ENCODE measurements at regions not wholly inside any gene's neighbourhood (a gene's known extent, or its start where the extent isn't known, plus 50 kb on each side); places are given as distances from the start of the nearest gene placed in this dataset.

GRCh38 chr5:110817459-110817858 lies 78.7 kb downstream of the SLC25A46 start:
- no peaks in the 10 kb centered on the region for H4K20me1 ChIP-seq (replicated peaks in 1 of 2; ENCODE audit: control insufficient read depth in 1 of 2, insufficient read depth in 2 of 2, low read length in 2 of 2)
- H2BK12ac ChIP-seq (ENCODE audit: low read depth, low read length) = no peak overlapping the region
- POLR2A ChIA-PET (ENCODE audit: partially characterized antibody) = no interaction called here
- H3K56ac ChIP-seq (replicated peaks; ENCODE audit: insufficient read length, low read depth, low read length) = no peak overlapping the region
- H3K79me2 ChIP-seq (ENCODE audit: control insufficient read depth in 1 of 2, insufficient read depth in 2 of 2, low read length in 2 of 2) = no peaks in the 10 kb centered on the region
- no peak overlapping the region for H4K8ac ChIP-seq (ENCODE audit: extremely low read depth, insufficient read depth, low read length)
- H3K27ac ChIP-seq (ENCODE audit: low read depth, low read length) = no peak overlapping the region
- DNase-seq (ENCODE audit: low read depth in 1 of 2, low spot score in 2 of 2) = no peak
- FAIRE-seq = no peak
- no peaks in the 10 kb centered on the region for H3K27me3 ChIP-seq (replicated peaks in 1 of 4; ENCODE audit: control insufficient read depth in 3 of 4, extremely low read depth in 1 of 4, insufficient read depth in 3 of 4, low read length in 3 of 4)
- no peak overlapping the region for H3K4ac ChIP-seq (replicated peaks; ENCODE audit: insufficient read length, low read depth, low read length)
- no peak overlapping the region for H2AFZ ChIP-seq (ENCODE audit: low read length)
- no peak overlapping the region for H3K18ac ChIP-seq (ENCODE audit: extremely low read depth, low read length)
- H3K79me1 ChIP-seq (ENCODE audit: low read depth, low read length) = no peaks in the 10 kb centered on the region
- H4K5ac ChIP-seq (ENCODE audit: insufficient read length, low read depth, low read length) = no peak overlapping the region
- H4K91ac ChIP-seq (replicated peaks; ENCODE audit: insufficient read length, low read length) = no peak overlapping the region
- H3K4me2 ChIP-seq (ENCODE audit: insufficient read depth in 1 of 2, low read depth in 2 of 2, low read length in 2 of 2) = no peak overlapping the region
- no peak overlapping the region for H3K4me3 ChIP-seq (ENCODE audit: extremely low read depth in 1 of 4, insufficient read depth in 2 of 4, low read depth in 3 of 4, low read length in 4 of 4)
- no peaks in the 10 kb centered on the region for H3K4me1 ChIP-seq (replicated peaks in 1 of 4; ENCODE audit: control insufficient read depth in 3 of 4, insufficient read depth in 4 of 4, low read length in 3 of 4)
- WGBS, 2 experiments (ENCODE audit: extremely low coverage in 1 of 2, insufficient coverage in 1 of 2, insufficient read length in 1 of 2, insufficient replicate concordance in 2 of 2, low coverage in 1 of 2, low lambda C conversion rate in 2 of 2, missing lambda C conversion rate in 1 of 2) = 94% methylated on average over 7 of the region's 7 CpGs; no CpG with 5 or more reads in 1 of the 2 experiments
- CTCF ChIA-PET (ENCODE audit: partially characterized antibody) = interaction anchor here (0.8 kb wide), 1 partner anchor 15 kb away, joined by 3 read pairs; no protein-coding TSS in a partner anchor
- H3K23ac ChIP-seq (ENCODE audit: insufficient read length) = no peak overlapping the region
- H3K14ac ChIP-seq (ENCODE audit: insufficient read length) = no peak overlapping the region
- H2BK5ac ChIP-seq (ENCODE audit: low read depth, low read length) = no peak overlapping the region
- TF ChIP-seq SP4 (IDR thresholded peaks at IDR 0.05; ENCODE audit: low read length) = no peak
- TF ChIP-seq BCL11A (IDR thresholded peaks at IDR 0.05; ENCODE audit: low read depth in 2 of 2, low read length in 2 of 2) = no peak
- TF ChIP-seq ATF2 (IDR thresholded peaks at IDR 0.05; ENCODE audit: low read length) = no peak
- TF ChIP-seq GTF2F1 (IDR thresholded peaks at IDR 0.05; ENCODE audit: borderline replicate concordance, low read depth, low read length) = no peak
- TF ChIP-seq KDM5A (IDR thresholded peaks at IDR 0.05; ENCODE audit: low read length) = no peak
- no peak for TF ChIP-seq KDM1A (IDR thresholded peaks at IDR 0.05; ENCODE audit: borderline replicate concordance, low read length)
- no peak for TF ChIP-seq TAF1 (IDR thresholded peaks at IDR 0.05; ENCODE audit: low read depth, low read length)
- H3K23me2 ChIP-seq (ENCODE audit: low read depth, low read length) = no peaks in the 10 kb centered on the region
- no peak overlapping the region for H2BK15ac ChIP-seq (ENCODE audit: low read length)
- no peak overlapping the region for H2BK120ac ChIP-seq (replicated peaks; ENCODE audit: low read depth, low read length)
- H3K9me3 ChIP-seq (ENCODE audit: insufficient read depth in 2 of 2, low read depth in 1 of 2, low read length in 1 of 2) = no peaks in the 10 kb centered on the region
- H2BK20ac ChIP-seq (ENCODE audit: low read length) = no peak overlapping the region
- H2AK5ac ChIP-seq (ENCODE audit: low read depth, low read length) = no peak overlapping the region
- H3K36me3 ChIP-seq (ENCODE audit: control insufficient read depth in 2 of 4, insufficient read depth in 4 of 4, low read length in 3 of 4) = no peaks in the 10 kb centered on the region
- no peak overlapping the region for H3K9ac ChIP-seq (replicated peaks in 1 of 4; ENCODE audit: extremely low read depth in 1 of 4, low read depth in 3 of 4, low read length in 3 of 4)
